GM21576 (cell line): ENCODE measurements at regions not wholly inside any gene's neighbourhood (a gene's known extent, or its start where the extent isn't known, plus 50 kb on each side); places are given as distances from the start of the nearest gene placed in this dataset.
"Not testable (repeated sequence)": the region's sequence is repeated elsewhere in the genome, so short reads cannot be mapped to it uniquely, and the experiment has no call there.

Experiments
- ATAC-seq: cut with Tn5 transposase; IDR thresholded peaks from one replicate; pipeline ENCODE4 v1.9.1; 2021; ENCODE audit warnings: mild to moderate bottlenecking, moderate library complexity; ENCODE audit not compliant: unreplicated experiment

- no peak for ATAC-seq
Measured at GRCh38 chr7:66502230-66503035, 126.2 kb upstream of the KCTD7 start.

- ATAC-seq: no peak
Measured at GRCh38 chr7:66503036-66503370, 125.7 kb upstream of the KCTD7 start.

- ATAC-seq: no peak
Measured at GRCh38 chr7:66503551-66504031, 125.1 kb upstream of the KCTD7 start.

- no peak for ATAC-seq
Measured at GRCh38 chr7:66504131-66504530, 124.5 kb upstream of the KCTD7 start.

- ATAC-seq: no peak
Measured at GRCh38 chr7:66505009-66505408, 123.7 kb upstream of the KCTD7 start.

- no peak for ATAC-seq
Measured at GRCh38 chr7:66505531-66506451, 122.9 kb upstream of the KCTD7 start.

GRCh38 chr7:66506703-66507102 lies 122.0 kb upstream of the KCTD7 start:
- ATAC-seq: not testable (repeated sequence)

- no peak for ATAC-seq
Measured at GRCh38 chr7:66507764-66508296, 120.9 kb upstream of the KCTD7 start.

- no peak for ATAC-seq
Measured at GRCh38 chr7:66508431-66508830, 120.2 kb upstream of the KCTD7 start.

- ATAC-seq: no peak
Measured at GRCh38 chr7:66514050-66514449, 114.6 kb upstream of the KCTD7 start.

GRCh38 chr7:66517212-66517909 lies 111.3 kb upstream of the KCTD7 start:
- ATAC-seq: no peak

GRCh38 chr7:66518151-66518691 lies 110.5 kb upstream of the KCTD7 start:
- ATAC-seq: no peak

- no peak for ATAC-seq
Measured at GRCh38 chr7:66521675-66522074, 107.0 kb upstream of the KCTD7 start.

GRCh38 chr7:66522518-66522917 lies 106.2 kb upstream of the KCTD7 start:
- no peak for ATAC-seq

- no peak for ATAC-seq
Measured at GRCh38 chr7:66523409-66523808, 105.3 kb upstream of the KCTD7 start.

GRCh38 chr7:66524738-66525137 lies 103.9 kb upstream of the KCTD7 start:
- ATAC-seq: no peak

- not testable (repeated sequence) for ATAC-seq
Measured at GRCh38 chr7:66526782-66527181, 101.9 kb upstream of the KCTD7 start.

- no peak for ATAC-seq
Measured at GRCh38 chr7:66528652-66529051, 100.0 kb upstream of the KCTD7 start.

GRCh38 chr7:66529883-66530610 lies 98.6 kb upstream of the KCTD7 start:
- ATAC-seq: no peak
